ENCODE measurements at regions not wholly inside any gene's neighbourhood (a gene's known extent, or its start where the extent isn't known, plus 50 kb on each side); places are given as distances from the start of the nearest gene placed in this dataset.
"Not testable (repeated sequence)": the region's sequence is repeated elsewhere in the genome, so short reads cannot be mapped to it uniquely, and the experiment has no call there.

GRCh38 chr5:99600952-99601351 is 672.1 kb upstream of the CHD1 start:
- DNase-seq: no peak
- intact Hi-C loops (cut with DNase I; ENCODE audit: low total_unique reads): no loop called here
- no peak for TF ChIP-seq CTCF (IDR thresholded peaks at IDR 0.05)
- no peak for TF ChIP-seq POLR2A (IDR thresholded peaks at IDR 0.05)
- H3K27me3 ChIP-seq: peaks cover 0 to 4% of the 10 kb centered on the region in 2 donors
- no peak overlapping the region for H3K4me3 ChIP-seq
- H3K4me1 ChIP-seq: no peaks in the 10 kb centered on the region
- no peak overlapping the region for H3K27ac ChIP-seq
- H3K36me3 ChIP-seq: no peaks in the 10 kb centered on the region
- H3K9me3 ChIP-seq: no peaks in the 10 kb centered on the region

- H3K4me1 ChIP-seq: no peaks in the 10 kb centered on the region
- intact Hi-C loops (cut with DNase I; ENCODE audit: low total_unique reads): no loop called here
- no peak overlapping the region for H3K27ac ChIP-seq
- H3K9me3 ChIP-seq: no peaks in the 10 kb centered on the region
- no peaks in the 10 kb centered on the region for H3K27me3 ChIP-seq
- TF ChIP-seq POLR2A (IDR thresholded peaks at IDR 0.05) (no peak), CTCF (IDR thresholded peaks at IDR 0.05) (no peak)
- no peak overlapping the region for H3K4me3 ChIP-seq
- no peaks in the 10 kb centered on the region for H3K36me3 ChIP-seq
- no peak for DNase-seq
Measured at GRCh38 chr5:99590806-99591205, 662.0 kb upstream of the CHD1 start.

- Histone ChIP-seq H3K27me3 (no peaks in the 10 kb centered on the region), H3K27ac (no peak overlapping the region), H3K4me1 (no peaks in the 10 kb centered on the region), H3K4me3 (no peak overlapping the region), H3K36me3 (no peaks in the 10 kb centered on the region), H3K9me3 (no peaks in the 10 kb centered on the region)
- TF ChIP-seq CTCF (IDR thresholded peaks at IDR 0.05) (no peak), POLR2A (IDR thresholded peaks at IDR 0.05) (no peak)
- no peak for DNase-seq
- intact Hi-C loops (cut with DNase I; ENCODE audit: low total_unique reads): no loop called here
Measured at GRCh38 chr5:99589424-99589823, 660.6 kb upstream of the CHD1 start.

- H3K36me3 ChIP-seq: no peaks in the 10 kb centered on the region
- intact Hi-C loops (cut with DNase I; ENCODE audit: low total_unique reads): no loop called here
- no peak for TF ChIP-seq POLR2A (IDR thresholded peaks at IDR 0.05)
- no peak for TF ChIP-seq CTCF (IDR thresholded peaks at IDR 0.05)
- H3K9me3 ChIP-seq: no peaks in the 10 kb centered on the region
- no peaks in the 10 kb centered on the region for H3K27me3 ChIP-seq
- H3K4me1 ChIP-seq: no peaks in the 10 kb centered on the region
- no peak overlapping the region for H3K27ac ChIP-seq
- DNase-seq: no peak
- H3K4me3 ChIP-seq: no peak overlapping the region
Measured at GRCh38 chr5:99587983-99588382, 659.2 kb upstream of the CHD1 start.

GRCh38 chr5:99586878-99587277 is 658.1 kb upstream of the CHD1 start:
- Histone ChIP-seq H3K4me3 (no peak overlapping the region), H3K9me3 (no peaks in the 10 kb centered on the region), H3K4me1 (no peaks in the 10 kb centered on the region), H3K36me3 (no peaks in the 10 kb centered on the region), H3K27ac (no peak overlapping the region), H3K27me3 (no peaks in the 10 kb centered on the region)
- DNase-seq: no peak
- no peak for TF ChIP-seq CTCF (IDR thresholded peaks at IDR 0.05)
- TF ChIP-seq POLR2A (IDR thresholded peaks at IDR 0.05): no peak
- intact Hi-C loops (cut with DNase I; ENCODE audit: low total_unique reads): no loop called here

- H3K4me3 ChIP-seq; intact Hi-C loops (cut with DNase I; ENCODE audit: low total_unique reads); H3K27me3 ChIP-seq; H3K27ac ChIP-seq; H3K9me3 ChIP-seq; H3K36me3 ChIP-seq; H3K4me1 ChIP-seq; DNase-seq: not testable (repeated sequence)
Measured at GRCh38 chr5:99581204-99581603, 652.4 kb upstream of the CHD1 start.

- H3K9me3 ChIP-seq; intact Hi-C loops (cut with DNase I; ENCODE audit: low total_unique reads); H3K4me3 ChIP-seq; H3K36me3 ChIP-seq; H3K27me3 ChIP-seq; H3K27ac ChIP-seq; H3K4me1 ChIP-seq: not testable (repeated sequence)
- peak in 1 of 2 donors; percentile 8 for DNase-seq
Measured at GRCh38 chr5:99562937-99563627, 634.3 kb upstream of the CHD1 start.
